Middle frontal gyrus (tissue), 1 donor: ENCODE measurements at regions not wholly inside any gene's neighbourhood (a gene's known extent, or its start where the extent isn't known, plus 50 kb on each side); places are given as distances from the start of the nearest gene placed in this dataset.

ENCODE experiments used
- DNase-seq: peaks from one replicate; pipeline ENCODE4 v3.0.0-alpha.2; 2015; ENCODE audit warnings: low spot score; ENCODE audit errors: extremely low spot score

- DNase-seq: no peak
Measured at GRCh38 chr9:106637486-106637885, 225.5 kb upstream of the ZNF462 start.

GRCh38 chr9:106639873-106640568, 222.9 kb upstream of the ZNF462 start:
- no peak for DNase-seq

GRCh38 chr9:106643211-106643930, 219.6 kb upstream of the ZNF462 start:
- DNase-seq: no peak

GRCh38 chr9:106644661-106645060, 218.3 kb upstream of the ZNF462 start:
- no peak for DNase-seq

- no peak for DNase-seq
Measured at GRCh38 chr9:106648799-106649198, 214.2 kb upstream of the ZNF462 start.

- no peak for DNase-seq
Measured at GRCh38 chr9:106649664-106650063, 213.3 kb upstream of the ZNF462 start.

- no peak for DNase-seq
Measured at GRCh38 chr9:106653213-106653612, 209.8 kb upstream of the ZNF462 start.

- DNase-seq: no peak
Measured at GRCh38 chr9:106655966-106656365, 207.0 kb upstream of the ZNF462 start.

GRCh38 chr9:106657926-106658325, 205.0 kb upstream of the ZNF462 start:
- DNase-seq: no peak

- DNase-seq: no peak
Measured at GRCh38 chr9:106668534-106668933, 194.4 kb upstream of the ZNF462 start.

GRCh38 chr9:106669835-106670234, 193.1 kb upstream of the ZNF462 start:
- DNase-seq: no peak

- no peak for DNase-seq
Measured at GRCh38 chr9:106670418-106670817, 192.5 kb upstream of the ZNF462 start.

GRCh38 chr9:106675780-106676179, 187.2 kb upstream of the ZNF462 start:
- no peak for DNase-seq

GRCh38 chr9:106677374-106677773, 185.6 kb upstream of the ZNF462 start:
- no peak for DNase-seq

GRCh38 chr9:106677830-106678229, 185.1 kb upstream of the ZNF462 start:
- DNase-seq: no peak

GRCh38 chr9:106678273-106678672, 184.7 kb upstream of the ZNF462 start:
- no peak for DNase-seq

GRCh38 chr9:106682420-106682819, 180.5 kb upstream of the ZNF462 start:
- no peak for DNase-seq

GRCh38 chr9:106683454-106683853, 179.5 kb upstream of the ZNF462 start:
- no peak for DNase-seq

GRCh38 chr9:106684940-106685695, 177.8 kb upstream of the ZNF462 start:
- no peak for DNase-seq

GRCh38 chr9:106689089-106689488, 173.9 kb upstream of the ZNF462 start:
- DNase-seq: no peak

GRCh38 chr9:106691627-106692026, 171.3 kb upstream of the ZNF462 start:
- no peak for DNase-seq

- DNase-seq: no peak
Measured at GRCh38 chr9:106693558-106693957, 169.4 kb upstream of the ZNF462 start.
